ENCODE measurements at regions not wholly inside any gene's neighbourhood (a gene's known extent, or its start where the extent isn't known, plus 50 kb on each side); places are given as distances from the start of the nearest gene placed in this dataset.

GRCh38 chr7:34227525-34227924, 322.2 kb downstream of the BMPER start (continued):
- no peak for TF ChIP-seq CHD7 (IDR thresholded peaks at IDR 0.05; ENCODE audit: insufficient replicate concordance, low read length)
- TF ChIP-seq KDM5A (IDR thresholded peaks at IDR 0.05; ENCODE audit: low read length): no peak
- no peak for TF ChIP-seq SAP30 (IDR thresholded peaks at IDR 0.05; ENCODE audit: insufficient read depth, insufficient replicate concordance, low read length)
- TF ChIP-seq SUZ12 (IDR thresholded peaks at IDR 0.05; ENCODE audit: low read length): no peak
- TF ChIP-seq CBX5 (IDR thresholded peaks at IDR 0.05; ENCODE audit: low read depth, low read length): no peak
- no peak for TF ChIP-seq SP1 (IDR thresholded peaks at IDR 0.05; ENCODE audit: low read depth, low read length)

All from H1 (cell line).